Neural crest cell (in vitro differentiated cells): ENCODE measurements at regions not wholly inside any gene's neighbourhood (a gene's known extent, or its start where the extent isn't known, plus 50 kb on each side); places are given as distances from the start of the nearest gene placed in this dataset.

Experiments
- DNase-seq: peaks from one replicate; pipeline ENCODE4 v3.0.0; 2021; ENCODE audit warnings: low read depth, mixed read lengths, low spot score
- H3K27ac Mint-ChIP-seq: one replicate; pipeline ENCODE4 v1.8.0; 2021; ENCODE audit warnings: mild to moderate bottlenecking, mixed read lengths; ENCODE audit not compliant: unreplicated experiment
- H3K27me3 Mint-ChIP-seq: 2 replicates; pipeline ENCODE4 v1.8.0; 2021; ENCODE audit warnings: low read depth, mild to moderate bottlenecking, mixed read lengths
- H3K36me3 Mint-ChIP-seq: 2 replicates; pipeline ENCODE4 v1.8.0; 2021; ENCODE audit warnings: low read depth, mild to moderate bottlenecking, mixed read lengths
- H3K4me1 Mint-ChIP-seq: 2 replicates; pipeline ENCODE4 v1.8.0; 2021; ENCODE audit warnings: mixed read lengths
- H3K4me3 Mint-ChIP-seq: one replicate; pipeline ENCODE4 v1.8.0; 2021; ENCODE audit warnings: mild to moderate bottlenecking, mixed read lengths
- H3K9me3 Mint-ChIP-seq: 2 replicates; pipeline ENCODE4 v1.8.0; 2021; ENCODE audit warnings: mixed read lengths
- CTCF ChIP-seq: fragments of 200-600 bp; sonication (generic); conservative IDR thresholded peaks from 2 replicates; pipeline ENCODE4 v1.5.0; 2021; ENCODE audit warnings: antibody characterized with exemption, mild to moderate bottlenecking

- no peak overlapping the region for H3K4me3 Mint-ChIP-seq
- no peak overlapping the region for H3K27ac Mint-ChIP-seq
- peaks cover 4% of the 10 kb centered on the region for H3K27me3 Mint-ChIP-seq
Observed at GRCh38 chr10:2839081-2839725, 228.1 kb upstream of the PFKP start.

DNA sequence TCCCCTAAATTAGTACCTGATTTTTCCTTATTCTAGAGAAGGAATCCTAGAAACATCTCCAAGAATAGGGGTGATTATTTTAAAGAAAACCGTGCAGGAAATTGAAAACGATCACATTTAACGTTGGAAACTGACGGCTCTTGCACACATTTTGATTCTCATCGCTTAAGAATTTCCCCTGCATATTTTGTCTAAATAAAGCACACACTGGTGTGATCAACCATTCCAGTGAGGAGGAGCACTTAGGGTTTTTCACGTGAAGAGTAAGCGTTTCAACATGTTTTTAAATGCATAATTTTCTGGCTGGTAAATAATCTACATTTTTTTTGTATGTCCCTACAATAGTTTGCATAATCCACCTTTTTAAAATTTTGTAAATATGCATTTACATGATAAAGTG lies 229.7 kb upstream of the PFKP start:
- H3K4me1 Mint-ChIP-seq = no peaks in the 10 kb centered on the region
- no peaks in the 10 kb centered on the region for H3K36me3 Mint-ChIP-seq

More at GRCh38 chr10:2839081-2839725, 228.1 kb upstream of the PFKP start:
- Mint-ChIP-seq H3K36me3 (no peaks in the 10 kb centered on the region), H3K4me1 (no peaks in the 10 kb centered on the region), H3K9me3 (no peaks in the 10 kb centered on the region)
- peak; percentile 38 for DNase-seq
- TF ChIP-seq CTCF = peak; percentile 64

GRCh38 chr10:2836921-2837662 lies 230.3 kb upstream of the PFKP start:
- Mint-ChIP-seq H3K9me3 (no peaks in the 10 kb centered on the region), H3K36me3 (no peaks in the 10 kb centered on the region), H3K4me3 (no peak overlapping the region), H3K4me1 (no peaks in the 10 kb centered on the region), H3K27me3 (peaks cover 4% of the 10 kb centered on the region), H3K27ac (no peak overlapping the region)
- no peak for TF ChIP-seq CTCF
- no peak for DNase-seq

More for the DNA sequence above, 229.7 kb upstream of the PFKP start:
- Mint-ChIP-seq H3K27me3 (peaks cover 4% of the 10 kb centered on the region), H3K4me3 (no peak overlapping the region), H3K27ac (no peak overlapping the region), H3K9me3 (no peaks in the 10 kb centered on the region)
- TF ChIP-seq CTCF = no peak
- DNase-seq = no peak

- no peak overlapping the region for H3K4me3 Mint-ChIP-seq
- no peak overlapping the region for H3K27ac Mint-ChIP-seq
- no peak for DNase-seq
- H3K27me3 Mint-ChIP-seq = no peaks in the 10 kb centered on the region
- H3K9me3 Mint-ChIP-seq = no peaks in the 10 kb centered on the region
- H3K36me3 Mint-ChIP-seq = no peaks in the 10 kb centered on the region
- no peaks in the 10 kb centered on the region for H3K4me1 Mint-ChIP-seq
- no peak for TF ChIP-seq CTCF
Observed at GRCh38 chr10:2834214-2834613, 233.1 kb upstream of the PFKP start.

- no peak for DNase-seq
- H3K27me3 Mint-ChIP-seq = no peaks in the 10 kb centered on the region
- no peak overlapping the region for H3K27ac Mint-ChIP-seq
- H3K4me1 Mint-ChIP-seq = no peaks in the 10 kb centered on the region
- no peaks in the 10 kb centered on the region for H3K36me3 Mint-ChIP-seq
- TF ChIP-seq CTCF = no peak
- H3K9me3 Mint-ChIP-seq = peaks cover 3% of the 10 kb centered on the region
- H3K4me3 Mint-ChIP-seq = no peak overlapping the region
Observed at GRCh38 chr10:2831509-2831908, 235.8 kb upstream of the PFKP start.
